ENCODE measurements at regions not wholly inside any gene's neighbourhood (a gene's known extent, or its start where the extent isn't known, plus 50 kb on each side); places are given as distances from the start of the nearest gene placed in this dataset.
"Not testable (repeated sequence)": the region's sequence is repeated elsewhere in the genome, so short reads cannot be mapped to it uniquely, and the experiment has no call there.

- no peaks in the 10 kb centered on the region for H3K27me3 ChIP-seq
- no peaks in the 10 kb centered on the region for H3K9me3 ChIP-seq
- no peak overlapping the region for H3K27ac ChIP-seq
- no peak for DNase-seq (ENCODE audit: low spot score)
- no peak for TF ChIP-seq CTCF (IDR thresholded peaks at IDR 0.05)
- no peaks in the 10 kb centered on the region for H3K36me3 ChIP-seq
- no peak overlapping the region for H3K4me3 ChIP-seq
- H3K4me1 ChIP-seq: no peaks in the 10 kb centered on the region
Observed at GRCh38 chr4:170464614-170465197, 374.9 kb upstream of the AADAT start.

GRCh38 chr4:170446782-170447181, 357.0 kb upstream of the AADAT start:
- H3K4me1 ChIP-seq: no peaks in the 10 kb centered on the region
- no peak for DNase-seq (ENCODE audit: low spot score)
- no peak for TF ChIP-seq CTCF (IDR thresholded peaks at IDR 0.05)

GRCh38 chr4:170441146-170441545, 351.4 kb upstream of the AADAT start:
- not testable (repeated sequence) for H3K9me3 ChIP-seq; H3K4me3 ChIP-seq; H3K36me3 ChIP-seq; DNase-seq (ENCODE audit: low spot score); H3K27me3 ChIP-seq; H3K4me1 ChIP-seq; H3K27ac ChIP-seq

More at GRCh38 chr4:170446782-170447181, 357.0 kb upstream of the AADAT start:
- no peak overlapping the region for H3K27ac ChIP-seq
- H3K4me3 ChIP-seq: no peak overlapping the region
- H3K27me3 ChIP-seq: no peaks in the 10 kb centered on the region
- H3K9me3 ChIP-seq: no peaks in the 10 kb centered on the region
- no peaks in the 10 kb centered on the region for H3K36me3 ChIP-seq

GRCh38 chr4:170428929-170429328, 339.2 kb upstream of the AADAT start:
- Histone ChIP-seq H3K27ac (no peak overlapping the region), H3K36me3 (no peaks in the 10 kb centered on the region), H3K4me1 (no peaks in the 10 kb centered on the region), H3K9me3 (no peaks in the 10 kb centered on the region), H3K27me3 (no peaks in the 10 kb centered on the region), H3K4me3 (no peak overlapping the region)
- no peak for DNase-seq (ENCODE audit: low spot score)
- TF ChIP-seq CTCF (IDR thresholded peaks at IDR 0.05): no peak

- no peak for DNase-seq (ENCODE audit: low spot score)
- no peak overlapping the region for H3K4me3 ChIP-seq
- no peaks in the 10 kb centered on the region for H3K36me3 ChIP-seq
- no peak for TF ChIP-seq CTCF (IDR thresholded peaks at IDR 0.05)
- no peaks in the 10 kb centered on the region for H3K4me1 ChIP-seq
- H3K9me3 ChIP-seq: no peaks in the 10 kb centered on the region
- no peaks in the 10 kb centered on the region for H3K27me3 ChIP-seq
- no peak overlapping the region for H3K27ac ChIP-seq
Observed at GRCh38 chr4:170425521-170426143, 335.9 kb upstream of the AADAT start.

GRCh38 chr4:170425040-170425439, 335.3 kb upstream of the AADAT start:
- no peak for TF ChIP-seq CTCF (IDR thresholded peaks at IDR 0.05)
- no peaks in the 10 kb centered on the region for H3K9me3 ChIP-seq
- no peaks in the 10 kb centered on the region for H3K4me1 ChIP-seq
- no peaks in the 10 kb centered on the region for H3K27me3 ChIP-seq
- no peak overlapping the region for H3K4me3 ChIP-seq
- H3K36me3 ChIP-seq: no peaks in the 10 kb centered on the region
- H3K27ac ChIP-seq: no peak overlapping the region
- no peak for DNase-seq (ENCODE audit: low spot score)

Measured in right atrium auricular region (tissue), 2 donors.